GM12874 (cell line): ENCODE measurements at regions not wholly inside any gene's neighbourhood (a gene's known extent, or its start where the extent isn't known, plus 50 kb on each side); places are given as distances from the start of the nearest gene placed in this dataset.

ENCODE experiments used
- TF ChIP-seq, protein P1 (sequence below): IDR thresholded peaks from 2 replicates; pipeline ENCODE4 v1.5.1; 2011; ENCODE audit warnings: low read depth, mild to moderate bottlenecking, control low read depth, low read length, moderate library complexity; ENCODE audit not compliant: insufficient read depth

DNA sequence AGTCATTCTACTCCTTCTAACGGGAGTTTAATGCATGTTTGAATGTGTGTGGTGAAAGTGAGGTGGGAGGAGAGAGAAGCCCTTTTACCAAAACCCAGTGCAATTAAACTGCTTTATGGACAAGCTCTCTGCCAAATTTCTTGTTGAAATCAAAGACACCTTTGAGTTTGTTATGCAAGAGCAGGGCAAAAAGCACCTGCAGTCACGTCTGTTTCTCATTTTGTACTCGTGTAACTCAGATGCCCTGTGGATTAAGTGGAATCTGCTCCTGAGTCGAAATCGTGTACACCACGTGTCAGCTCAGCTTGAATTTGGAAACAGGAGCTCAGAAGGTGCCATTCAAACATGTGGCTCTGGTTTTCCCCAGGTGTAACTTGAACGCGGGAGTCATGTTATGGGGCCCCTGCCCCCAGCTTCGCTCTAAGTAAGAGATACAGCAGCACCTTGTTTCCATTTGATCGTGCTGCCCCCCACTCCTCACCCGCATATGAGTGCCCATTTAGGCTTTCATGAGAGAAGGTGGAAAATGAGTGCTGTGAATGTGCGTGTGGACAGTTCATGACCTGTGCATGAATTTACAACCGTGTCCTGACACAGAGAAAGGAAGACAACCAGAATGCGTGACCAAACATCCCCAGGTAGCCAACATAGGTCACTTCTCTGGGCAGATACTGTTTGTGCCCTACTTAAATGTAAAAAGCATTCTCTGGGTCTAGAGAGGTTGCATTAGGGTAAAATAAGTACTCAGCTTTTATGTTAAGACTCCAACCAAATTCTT lies 347.0 kb upstream of the SLC30A5 start:
- TF ChIP-seq, protein P1, sequence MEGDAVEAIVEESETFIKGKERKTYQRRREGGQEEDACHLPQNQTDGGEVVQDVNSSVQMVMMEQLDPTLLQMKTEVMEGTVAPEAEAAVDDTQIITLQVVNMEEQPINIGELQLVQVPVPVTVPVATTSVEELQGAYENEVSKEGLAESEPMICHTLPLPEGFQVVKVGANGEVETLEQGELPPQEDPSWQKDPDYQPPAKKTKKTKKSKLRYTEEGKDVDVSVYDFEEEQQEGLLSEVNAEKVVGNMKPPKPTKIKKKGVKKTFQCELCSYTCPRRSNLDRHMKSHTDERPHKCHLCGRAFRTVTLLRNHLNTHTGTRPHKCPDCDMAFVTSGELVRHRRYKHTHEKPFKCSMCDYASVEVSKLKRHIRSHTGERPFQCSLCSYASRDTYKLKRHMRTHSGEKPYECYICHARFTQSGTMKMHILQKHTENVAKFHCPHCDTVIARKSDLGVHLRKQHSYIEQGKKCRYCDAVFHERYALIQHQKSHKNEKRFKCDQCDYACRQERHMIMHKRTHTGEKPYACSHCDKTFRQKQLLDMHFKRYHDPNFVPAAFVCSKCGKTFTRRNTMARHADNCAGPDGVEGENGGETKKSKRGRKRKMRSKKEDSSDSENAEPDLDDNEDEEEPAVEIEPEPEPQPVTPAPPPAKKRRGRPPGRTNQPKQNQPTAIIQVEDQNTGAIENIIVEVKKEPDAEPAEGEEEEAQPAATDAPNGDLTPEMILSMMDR = no peak

DNA sequence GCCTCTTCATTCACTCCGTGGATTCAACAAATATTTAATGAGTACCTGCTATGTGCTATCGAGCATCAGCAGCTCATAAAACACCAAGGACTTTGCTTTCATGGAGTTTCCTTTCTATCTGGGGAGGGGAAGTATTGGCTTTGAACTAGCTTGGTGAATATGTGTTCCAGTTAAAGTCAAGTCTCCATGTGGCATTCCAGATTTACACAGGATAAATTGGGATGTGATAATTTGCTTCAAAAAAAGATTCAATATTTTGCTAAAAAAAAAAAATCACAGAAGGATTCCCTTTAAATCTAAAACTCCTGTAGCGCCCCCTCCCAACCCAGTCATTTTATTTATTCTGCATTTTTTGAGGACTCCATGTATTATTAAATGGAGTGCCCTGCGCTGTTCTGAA lies 346.3 kb upstream of the SLC30A5 start:
- TF ChIP-seq, protein P1 = no peak

DNA sequence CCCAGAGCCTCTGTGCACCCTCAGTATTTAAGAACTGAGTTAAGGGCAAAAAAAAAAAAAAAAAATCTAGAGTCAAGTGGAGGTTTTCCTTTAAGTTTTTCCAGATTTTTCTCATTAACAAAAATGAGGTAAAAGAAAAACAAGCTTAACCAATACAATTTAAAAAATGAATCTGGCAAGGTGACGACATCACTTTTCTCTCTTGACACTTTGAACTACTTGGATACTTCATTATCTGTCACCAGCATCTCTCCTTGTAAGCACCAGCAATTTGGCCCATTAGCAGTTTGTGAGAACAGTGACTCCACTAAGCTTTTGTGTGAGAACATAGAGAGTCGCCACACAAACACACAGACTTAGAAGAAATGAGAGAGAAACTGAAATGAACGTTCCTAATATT lies 345.7 kb upstream of the SLC30A5 start:
- TF ChIP-seq, protein P1 = no peak

DNA sequence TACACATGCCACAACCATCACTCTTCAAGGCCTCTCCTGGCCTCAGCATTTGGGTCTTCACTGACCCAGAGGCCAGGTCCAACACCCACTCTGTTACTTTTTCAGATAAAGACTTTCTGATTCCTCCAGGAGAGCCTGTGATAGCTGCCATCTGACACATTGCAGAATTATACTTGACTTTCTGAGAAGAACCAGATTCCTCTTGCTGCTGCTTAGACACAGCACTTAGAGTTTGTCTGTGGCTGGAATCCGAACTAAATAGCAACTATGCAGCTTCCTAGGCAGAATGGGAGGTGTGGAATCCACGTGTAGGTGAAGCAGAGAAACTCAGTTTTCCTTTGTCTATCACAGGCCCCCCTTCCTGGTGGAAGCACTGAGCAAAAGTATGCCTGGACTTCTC lies 344.7 kb upstream of the SLC30A5 start:
- TF ChIP-seq, protein P1 = no peak

DNA sequence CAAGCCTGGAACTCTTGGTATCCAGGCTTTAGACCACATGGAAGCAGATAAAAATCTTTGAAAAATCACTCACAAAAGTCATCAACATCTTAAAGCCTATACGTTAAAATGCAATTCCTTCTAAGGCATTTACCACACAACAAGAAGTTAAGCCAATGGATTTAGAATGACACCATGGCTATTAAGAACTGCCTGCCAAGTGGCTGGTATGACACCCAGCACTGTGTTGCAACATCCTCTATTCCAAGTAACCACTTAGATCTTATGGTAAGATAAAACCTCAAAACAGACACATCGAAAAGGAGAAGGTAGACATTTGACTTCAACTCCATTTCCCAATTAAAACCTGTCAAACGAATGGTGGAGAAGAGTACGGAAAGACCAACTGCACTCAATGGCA lies 344.2 kb upstream of the SLC30A5 start:
- TF ChIP-seq, protein P1 = no peak

DNA sequence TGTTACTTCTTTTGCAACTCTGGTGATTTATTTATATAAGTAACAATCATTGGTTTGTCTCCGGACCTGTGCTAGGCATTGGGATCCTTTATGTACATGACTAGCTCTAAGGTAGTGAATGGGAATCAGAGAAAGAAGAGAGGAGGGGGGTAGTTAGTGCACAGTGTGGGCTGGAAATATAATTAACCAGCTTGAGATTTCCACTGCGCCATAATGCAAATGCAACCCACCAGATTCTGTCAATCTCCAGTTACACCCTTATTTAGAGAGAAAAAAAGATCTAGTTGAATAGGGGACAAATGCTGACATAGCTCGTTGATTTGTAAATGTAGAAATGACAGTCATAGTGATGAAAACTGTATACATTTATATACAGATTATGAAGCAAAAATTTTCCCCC lies 342.2 kb upstream of the SLC30A5 start:
- TF ChIP-seq, protein P1 = no peak

DNA sequence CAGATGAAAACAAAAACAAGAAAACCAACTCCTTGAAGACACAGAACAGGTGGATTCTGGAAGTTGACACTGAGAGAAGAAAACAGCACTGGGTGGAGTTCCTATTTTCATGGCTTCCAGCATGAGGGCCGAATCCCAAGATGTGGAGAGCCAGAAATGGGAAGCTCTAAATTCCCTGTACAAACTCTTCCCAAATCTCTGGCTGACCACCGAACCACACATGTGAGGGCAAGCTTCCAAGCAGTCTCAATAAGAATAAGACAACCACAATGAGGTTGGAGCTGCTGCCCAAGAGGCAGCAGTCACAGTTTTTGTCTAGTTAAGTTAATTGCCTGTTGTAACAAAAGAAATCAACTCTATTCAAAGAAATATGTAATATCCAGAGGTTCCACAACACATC lies 339.3 kb upstream of the SLC30A5 start:
- TF ChIP-seq, protein P1 = no peak
